ENCODE measurements at regions not wholly inside any gene's neighbourhood (a gene's known extent, or its start where the extent isn't known, plus 50 kb on each side); places are given as distances from the start of the nearest gene placed in this dataset.

DNA sequence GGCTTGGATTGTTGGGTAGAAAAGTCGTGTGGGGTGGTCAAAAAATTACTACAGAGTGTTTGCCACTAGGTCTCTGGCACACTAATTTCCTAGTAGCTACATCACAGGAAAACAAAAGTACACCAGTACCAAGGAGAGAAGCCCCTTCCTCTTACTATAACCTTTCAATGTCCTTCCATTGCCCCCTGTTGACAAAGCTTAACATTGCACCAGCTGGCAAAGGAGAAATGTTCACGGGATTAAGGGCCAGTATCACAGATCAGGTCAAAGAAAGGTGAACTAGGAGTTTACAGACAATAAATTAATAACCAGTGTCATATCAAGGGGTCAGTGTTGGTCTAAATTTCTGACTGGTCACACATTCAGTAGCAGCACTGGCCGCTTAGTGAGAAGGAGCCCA lies 1139.6 kb upstream of the FAM98A start:
- TF ChIP-seq ZNF10 (tag by site-specific recombination; IDR thresholded peaks at IDR 0.05) (no peak), SCRT1 (tag by site-specific recombination; IDR thresholded peaks at IDR 0.05; ENCODE audit: borderline replicate concordance) (no peak), ZNF747 (tag by site-specific recombination; IDR thresholded peaks at IDR 0.05) (no peak), ZSCAN23 (tag by site-specific recombination; IDR thresholded peaks at IDR 0.05) (no peak), ZNF416 (tag by site-specific recombination; IDR thresholded peaks at IDR 0.05) (no peak)
- TF ChIP-seq, protein P1, sequence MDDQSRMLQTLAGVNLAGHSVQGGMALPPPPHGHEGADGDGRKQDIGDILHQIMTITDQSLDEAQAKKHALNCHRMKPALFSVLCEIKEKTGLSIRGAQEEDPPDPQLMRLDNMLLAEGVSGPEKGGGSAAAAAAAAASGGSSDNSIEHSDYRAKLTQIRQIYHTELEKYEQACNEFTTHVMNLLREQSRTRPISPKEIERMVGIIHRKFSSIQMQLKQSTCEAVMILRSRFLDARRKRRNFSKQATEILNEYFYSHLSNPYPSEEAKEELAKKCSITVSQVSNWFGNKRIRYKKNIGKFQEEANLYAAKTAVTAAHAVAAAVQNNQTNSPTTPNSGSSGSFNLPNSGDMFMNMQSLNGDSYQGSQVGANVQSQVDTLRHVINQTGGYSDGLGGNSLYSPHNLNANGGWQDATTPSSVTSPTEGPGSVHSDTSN (CRISPR knock-in tag; IDR thresholded peaks at IDR 0.05): no peak
- Histone ChIP-seq H3K27ac (ENCODE audit: extremely low read depth, low read depth, low read length) (no peak overlapping the region), H3K9me3 (ENCODE audit: control insufficient read depth, insufficient read depth, low read depth, low read length) (no peaks in the 10 kb centered on the region), H3K4me3 (ENCODE audit: low read depth, low read length) (no peak overlapping the region), H3K4me1 (ENCODE audit: control insufficient read depth, insufficient read depth, low read length) (no peaks in the 10 kb centered on the region), H3K36me3 (ENCODE audit: control insufficient read depth in 2 of 2, insufficient read depth in 1 of 2, low read length in 2 of 2) (no peaks in the 10 kb centered on the region)
- CTCF ChIA-PET: interaction anchor here (1.4 kb wide), 1 partner anchor 14 kb away, joined by 5 read pairs; no protein-coding TSS in a partner anchor
- POLR2A ChIA-PET: no interaction called here

DNA sequence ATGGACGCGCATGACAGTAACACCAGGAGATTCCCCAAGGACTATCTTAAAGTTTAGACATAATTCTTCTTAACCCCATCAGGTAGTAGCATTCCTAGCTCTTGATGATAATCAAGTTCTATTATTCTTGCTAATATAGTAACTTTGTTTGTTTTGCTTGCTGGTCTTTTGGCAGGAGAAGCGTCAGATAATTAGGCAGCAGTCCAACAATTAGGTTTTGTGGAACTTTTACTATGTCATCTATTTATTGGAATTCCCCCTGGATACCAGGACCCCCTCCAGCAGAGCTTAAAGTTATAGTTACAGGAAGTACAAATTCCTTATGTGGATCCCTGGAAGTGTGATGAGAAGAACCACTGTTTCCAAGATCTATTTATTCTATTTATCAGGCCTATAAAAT lies 1138.0 kb upstream of the FAM98A start:
- ChIA-PET CTCF (interaction anchor here (0.5 to 1.4 kb wide), 4 partner anchors 10 to 86 kb away, joined by 3 to 5 read pairs (median 5); no protein-coding TSS in a partner anchor), POLR2A (no interaction called here)
- H3K4me1 ChIP-seq (ENCODE audit: control insufficient read depth, insufficient read depth, low read length): no peaks in the 10 kb centered on the region
- H3K9me3 ChIP-seq (ENCODE audit: control insufficient read depth, insufficient read depth, low read depth, low read length): no peaks in the 10 kb centered on the region
- H3K27ac ChIP-seq (ENCODE audit: extremely low read depth, low read depth, low read length): no peak overlapping the region
- TF ChIP-seq ZSCAN23 (tag by site-specific recombination; IDR thresholded peaks at IDR 0.05) (no peak), SCRT1 (tag by site-specific recombination; IDR thresholded peaks at IDR 0.05; ENCODE audit: borderline replicate concordance) (no peak), ZBTB17 (tag by site-specific recombination; IDR thresholded peaks at IDR 0.05) (no peak)
- TF ChIP-seq, protein P2, sequence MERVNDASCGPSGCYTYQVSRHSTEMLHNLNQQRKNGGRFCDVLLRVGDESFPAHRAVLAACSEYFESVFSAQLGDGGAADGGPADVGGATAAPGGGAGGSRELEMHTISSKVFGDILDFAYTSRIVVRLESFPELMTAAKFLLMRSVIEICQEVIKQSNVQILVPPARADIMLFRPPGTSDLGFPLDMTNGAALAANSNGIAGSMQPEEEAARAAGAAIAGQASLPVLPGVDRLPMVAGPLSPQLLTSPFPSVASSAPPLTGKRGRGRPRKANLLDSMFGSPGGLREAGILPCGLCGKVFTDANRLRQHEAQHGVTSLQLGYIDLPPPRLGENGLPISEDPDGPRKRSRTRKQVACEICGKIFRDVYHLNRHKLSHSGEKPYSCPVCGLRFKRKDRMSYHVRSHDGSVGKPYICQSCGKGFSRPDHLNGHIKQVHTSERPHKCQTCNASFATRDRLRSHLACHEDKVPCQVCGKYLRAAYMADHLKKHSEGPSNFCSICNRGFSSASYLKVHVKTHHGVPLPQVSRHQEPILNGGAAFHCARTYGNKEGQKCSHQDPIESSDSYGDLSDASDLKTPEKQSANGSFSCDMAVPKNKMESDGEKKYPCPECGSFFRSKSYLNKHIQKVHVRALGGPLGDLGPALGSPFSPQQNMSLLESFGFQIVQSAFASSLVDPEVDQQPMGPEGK (tag by site-specific recombination; IDR thresholded peaks at IDR 0.05): no peak
- H3K36me3 ChIP-seq (ENCODE audit: control insufficient read depth in 2 of 2, insufficient read depth in 1 of 2, low read length in 2 of 2): no peaks in the 10 kb centered on the region
- H3K4me3 ChIP-seq (ENCODE audit: low read depth, low read length): no peak overlapping the region

DNA sequence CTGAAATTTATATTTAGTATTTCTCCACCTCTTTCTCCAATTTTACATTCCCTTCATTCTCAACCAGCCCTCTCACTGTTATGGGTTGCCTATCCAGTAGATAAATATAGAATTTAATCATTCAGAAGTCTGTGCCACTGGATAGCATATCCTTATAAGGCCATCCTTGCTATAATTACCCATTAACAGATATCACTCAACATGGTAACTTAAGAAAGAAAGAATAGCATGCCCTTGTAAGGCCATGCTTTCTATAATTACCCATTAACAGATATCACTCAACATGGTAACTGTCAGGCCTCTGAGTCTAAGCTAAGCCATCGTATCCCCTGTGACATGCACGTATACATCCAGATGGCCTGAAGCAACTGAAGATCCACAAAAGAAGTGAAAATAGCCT lies 1137.4 kb upstream of the FAM98A start:
- Histone ChIP-seq H3K36me3 (ENCODE audit: control insufficient read depth in 2 of 2, insufficient read depth in 1 of 2, low read length in 2 of 2) (no peaks in the 10 kb centered on the region), H3K9me3 (ENCODE audit: control insufficient read depth, insufficient read depth, low read depth, low read length) (no peaks in the 10 kb centered on the region), H3K4me3 (ENCODE audit: low read depth, low read length) (no peak overlapping the region), H3K4me1 (ENCODE audit: control insufficient read depth, insufficient read depth, low read length) (no peaks in the 10 kb centered on the region), H3K27ac (ENCODE audit: extremely low read depth, low read depth, low read length) (no peak overlapping the region)
- CTCF ChIA-PET: interaction anchor here (1.1 kb wide), 1 partner anchor 11 kb away, joined by 5 read pairs; no protein-coding TSS in a partner anchor
- POLR2A ChIA-PET: no interaction called here
- TF ChIP-seq ZNF664 (tag by site-specific recombination; IDR thresholded peaks at IDR 0.05) (no peak), ZNF19 (tag by site-specific recombination; IDR thresholded peaks at IDR 0.05; ENCODE audit: low read depth) (no peak), ZNF785 (tag by site-specific recombination; IDR thresholded peaks at IDR 0.05) (no peak), SCRT2 (tag by site-specific recombination; IDR thresholded peaks at IDR 0.05) (no peak), ZNF2 (tag by site-specific recombination; IDR thresholded peaks at IDR 0.05) (no peak), ZNF292 (tag by site-specific recombination; IDR thresholded peaks at IDR 0.05; ENCODE audit: borderline replicate concordance, low read depth) (no peak), ZNF610 (tag by site-specific recombination; IDR thresholded peaks at IDR 0.05; ENCODE audit: borderline replicate concordance) (no peak), ZFP41 (tag by site-specific recombination; IDR thresholded peaks at IDR 0.05; ENCODE audit: borderline replicate concordance) (no peak), ZNF555 (tag by site-specific recombination; conservative IDR thresholded peaks at IDR 0.05) (no peak), ZNF239 (tag by site-specific recombination; IDR thresholded peaks at IDR 0.05) (no peak)
- TF ChIP-seq, protein P3, sequence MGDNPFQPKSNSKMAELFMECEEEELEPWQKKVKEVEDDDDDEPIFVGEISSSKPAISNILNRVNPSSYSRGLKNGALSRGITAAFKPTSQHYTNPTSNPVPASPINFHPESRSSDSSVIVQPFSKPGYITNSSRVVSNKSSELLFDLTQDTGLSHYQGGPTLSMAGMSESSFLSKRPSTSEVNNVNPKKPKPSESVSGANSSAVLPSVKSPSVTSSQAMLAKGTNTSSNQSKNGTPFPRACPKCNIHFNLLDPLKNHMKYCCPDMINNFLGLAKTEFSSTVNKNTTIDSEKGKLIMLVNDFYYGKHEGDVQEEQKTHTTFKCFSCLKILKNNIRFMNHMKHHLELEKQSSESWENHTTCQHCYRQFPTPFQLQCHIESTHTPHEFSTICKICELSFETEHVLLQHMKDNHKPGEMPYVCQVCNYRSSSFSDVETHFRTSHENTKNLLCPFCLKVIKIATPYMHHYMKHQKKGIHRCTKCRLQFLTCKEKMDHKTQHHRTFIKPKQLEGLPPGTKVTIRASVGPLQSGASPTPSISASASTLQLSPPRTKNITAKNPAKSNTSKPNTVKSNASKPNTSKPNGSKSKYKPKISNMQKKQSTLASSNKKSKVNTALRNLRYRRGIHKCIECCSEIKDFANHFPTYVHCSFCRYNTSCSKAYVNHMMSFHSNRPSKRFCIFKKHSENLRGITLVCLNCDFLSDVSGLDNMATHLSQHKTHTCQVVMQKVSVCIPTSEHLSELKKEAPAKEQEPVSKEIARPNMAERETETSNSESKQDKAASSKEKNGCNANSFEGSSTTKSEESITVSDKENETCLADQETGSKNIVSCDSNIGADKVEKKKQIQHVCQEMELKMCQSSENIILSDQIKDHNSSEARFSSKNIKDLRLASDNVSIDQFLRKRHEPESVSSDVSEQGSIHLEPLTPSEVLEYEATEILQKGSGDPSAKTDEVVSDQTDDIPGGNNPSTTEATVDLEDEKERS (tag by site-specific recombination; IDR thresholded peaks at IDR 0.05): no peak
- TF ChIP-seq, protein P4, sequence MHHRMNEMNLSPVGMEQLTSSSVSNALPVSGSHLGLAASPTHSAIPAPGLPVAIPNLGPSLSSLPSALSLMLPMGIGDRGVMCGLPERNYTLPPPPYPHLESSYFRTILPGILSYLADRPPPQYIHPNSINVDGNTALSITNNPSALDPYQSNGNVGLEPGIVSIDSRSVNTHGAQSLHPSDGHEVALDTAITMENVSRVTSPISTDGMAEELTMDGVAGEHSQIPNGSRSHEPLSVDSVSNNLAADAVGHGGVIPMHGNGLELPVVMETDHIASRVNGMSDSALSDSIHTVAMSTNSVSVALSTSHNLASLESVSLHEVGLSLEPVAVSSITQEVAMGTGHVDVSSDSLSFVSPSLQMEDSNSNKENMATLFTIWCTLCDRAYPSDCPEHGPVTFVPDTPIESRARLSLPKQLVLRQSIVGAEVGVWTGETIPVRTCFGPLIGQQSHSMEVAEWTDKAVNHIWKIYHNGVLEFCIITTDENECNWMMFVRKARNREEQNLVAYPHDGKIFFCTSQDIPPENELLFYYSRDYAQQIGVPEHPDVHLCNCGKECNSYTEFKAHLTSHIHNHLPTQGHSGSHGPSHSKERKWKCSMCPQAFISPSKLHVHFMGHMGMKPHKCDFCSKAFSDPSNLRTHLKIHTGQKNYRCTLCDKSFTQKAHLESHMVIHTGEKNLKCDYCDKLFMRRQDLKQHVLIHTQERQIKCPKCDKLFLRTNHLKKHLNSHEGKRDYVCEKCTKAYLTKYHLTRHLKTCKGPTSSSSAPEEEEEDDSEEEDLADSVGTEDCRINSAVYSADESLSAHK (tag by site-specific recombination; IDR thresholded peaks at IDR 0.05): no peak

Measured in HEK293 (cell line).